ENCODE measurements at regions not wholly inside any gene's neighbourhood (a gene's known extent, or its start where the extent isn't known, plus 50 kb on each side); places are given as distances from the start of the nearest gene placed in this dataset.

DNA sequence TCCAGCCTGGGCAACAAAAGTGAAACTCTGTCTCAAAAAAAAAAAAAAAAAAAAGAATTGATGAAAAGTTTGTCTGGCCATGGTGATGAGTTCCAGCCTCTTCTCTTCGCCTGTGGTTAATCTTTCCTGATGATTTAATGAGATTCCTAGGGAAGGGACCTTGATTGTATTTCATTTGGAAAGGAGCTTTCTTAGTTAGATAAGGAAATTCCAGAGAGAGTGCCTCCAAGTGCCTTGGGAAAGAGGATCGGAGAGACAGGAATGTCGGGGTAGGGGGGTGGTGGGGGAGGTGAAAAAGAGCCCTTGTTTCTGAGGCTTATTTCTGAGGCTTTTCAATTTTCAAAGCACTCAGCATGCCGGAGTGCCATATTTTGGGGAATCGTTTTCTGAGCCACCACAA lies 93.2 kb upstream of the SIAH1 start:
- no peak for TF ChIP-seq CTCF (IDR thresholded peaks at IDR 0.05; ENCODE audit: low read depth, low read length)
- no peak for TF ChIP-seq EZH2phosphoT487 (IDR thresholded peaks at IDR 0.05; ENCODE audit: low read depth)

Data from OCI-LY3 (cell line).